ENCODE measurements at regions not wholly inside any gene's neighbourhood (a gene's known extent, or its start where the extent isn't known, plus 50 kb on each side); places are given as distances from the start of the nearest gene placed in this dataset.

- H3K4me3 ChIP-seq: no peak overlapping the region
- ATAC-seq (ENCODE audit: insufficient number of reproducible peaks, low FRiP score, low read depth) (no peak), DNase-seq (ENCODE audit: low spot score) (no peak)
- H3K36me3 ChIP-seq: no peaks in the 10 kb centered on the region
- no peak overlapping the region for H3K27ac ChIP-seq
- H3K9me3 ChIP-seq: no peaks in the 10 kb centered on the region
- no peaks in the 10 kb centered on the region for H3K27me3 ChIP-seq (replicated peaks; ENCODE audit: insufficient read depth)
- H3K4me1 ChIP-seq (ENCODE audit: control insufficient read depth in 1 of 2, low read depth in 2 of 2): no peaks in the 10 kb centered on the region
- no peak for TF ChIP-seq CTCF (IDR thresholded peaks at IDR 0.05)
Observed at GRCh38 chr2:176583607-176584006, 314.4 kb downstream of the MTX2 start.

GRCh38 chr2:176584333-176584732, 315.1 kb downstream of the MTX2 start:
- Histone ChIP-seq H3K4me1 (ENCODE audit: control insufficient read depth in 1 of 2, low read depth in 2 of 2) (no peaks in the 10 kb centered on the region), H3K36me3 (no peaks in the 10 kb centered on the region), H3K27me3 (replicated peaks; ENCODE audit: insufficient read depth) (no peaks in the 10 kb centered on the region), H3K27ac (no peak overlapping the region), H3K4me3 (no peak overlapping the region), H3K9me3 (no peaks in the 10 kb centered on the region)
- DNase-seq (ENCODE audit: low spot score) (no peak), ATAC-seq (ENCODE audit: insufficient number of reproducible peaks, low FRiP score, low read depth) (no peak)
- no peak for TF ChIP-seq CTCF (IDR thresholded peaks at IDR 0.05)

- Histone ChIP-seq H3K4me3 (no peak overlapping the region), H3K27me3 (replicated peaks; ENCODE audit: insufficient read depth) (no peaks in the 10 kb centered on the region), H3K9me3 (no peaks in the 10 kb centered on the region), H3K36me3 (no peaks in the 10 kb centered on the region), H3K27ac (no peak overlapping the region), H3K4me1 (ENCODE audit: control insufficient read depth in 1 of 2, low read depth in 2 of 2) (no peaks in the 10 kb centered on the region)
- TF ChIP-seq CTCF (IDR thresholded peaks at IDR 0.05): no peak
- DNase-seq (ENCODE audit: low spot score): no peak
- no peak for ATAC-seq (ENCODE audit: insufficient number of reproducible peaks, low FRiP score, low read depth)
Observed at GRCh38 chr2:176585291-176585690, 316.0 kb downstream of the MTX2 start.

- Histone ChIP-seq H3K36me3 (no peaks in the 10 kb centered on the region), H3K4me3 (no peak overlapping the region), H3K27me3 (replicated peaks; ENCODE audit: insufficient read depth) (no peaks in the 10 kb centered on the region), H3K27ac (no peak overlapping the region), H3K4me1 (ENCODE audit: control insufficient read depth in 1 of 2, low read depth in 2 of 2) (no peaks in the 10 kb centered on the region), H3K9me3 (no peaks in the 10 kb centered on the region)
- DNase-seq (ENCODE audit: low spot score) (no peak), ATAC-seq (ENCODE audit: insufficient number of reproducible peaks, low FRiP score, low read depth) (no peak)
- TF ChIP-seq CTCF (IDR thresholded peaks at IDR 0.05): no peak
Observed at GRCh38 chr2:176585791-176586190, 316.5 kb downstream of the MTX2 start.

GRCh38 chr2:176589287-176589686, 320.0 kb downstream of the MTX2 start:
- TF ChIP-seq CTCF (IDR thresholded peaks at IDR 0.05): no peak
- Histone ChIP-seq H3K4me1 (ENCODE audit: control insufficient read depth in 1 of 2, low read depth in 2 of 2) (no peaks in the 10 kb centered on the region), H3K9me3 (no peaks in the 10 kb centered on the region), H3K4me3 (no peak overlapping the region), H3K27ac (no peak overlapping the region), H3K27me3 (replicated peaks; ENCODE audit: insufficient read depth) (no peaks in the 10 kb centered on the region), H3K36me3 (no peaks in the 10 kb centered on the region)
- DNase-seq (ENCODE audit: low spot score) (no peak), ATAC-seq (ENCODE audit: insufficient number of reproducible peaks, low FRiP score, low read depth) (no peak)

All from thoracic aorta (tissue), 2 donors.